Embryonic facial prominence (tissue), 1 donor: ENCODE measurements at regions not wholly inside any gene's neighbourhood (a gene's known extent, or its start where the extent isn't known, plus 50 kb on each side); places are given as distances from the start of the nearest gene placed in this dataset.

Source experiments
- DNase-seq: peaks from one replicate; pipeline ENCODE4 v3.0.0-alpha.2; 2016; ENCODE audit errors: extremely low spot score

GRCh38 chr14:97350894-97351731, 553.9 kb downstream of the VRK1 start:
- no peak for DNase-seq

GRCh38 chr14:97353102-97353501, 555.9 kb downstream of the VRK1 start:
- no peak for DNase-seq

DNA sequence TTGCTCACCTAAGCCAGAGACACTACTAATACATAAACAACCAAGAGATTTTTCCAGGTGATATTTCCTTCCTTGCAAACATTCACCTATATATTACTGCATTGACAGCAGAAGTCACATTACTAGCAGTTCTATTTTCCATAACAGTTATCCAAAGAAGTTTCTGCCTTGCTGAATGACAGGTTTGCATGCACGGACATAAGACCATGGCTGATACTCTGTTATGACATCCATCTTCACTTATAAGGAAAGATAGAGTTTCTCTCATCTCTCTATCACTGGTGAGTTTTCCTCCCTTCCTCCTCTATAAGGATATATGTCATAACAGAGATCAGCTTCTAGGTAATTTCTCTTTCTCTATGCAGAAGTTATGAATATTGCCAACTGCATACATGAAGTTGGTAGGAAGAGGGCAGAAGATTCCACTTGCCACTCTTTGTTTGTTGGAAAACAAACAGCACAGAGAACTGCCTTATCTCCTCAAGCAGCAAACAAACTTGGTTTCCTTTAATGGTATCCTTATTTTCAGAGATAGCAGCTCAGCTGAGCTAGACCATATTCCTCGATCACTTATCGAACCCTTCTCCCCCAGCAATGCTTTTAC, 557.0 kb downstream of the VRK1 start:
- no peak for DNase-seq

- no peak for DNase-seq
These were observed 562.2 kb downstream of the VRK1 start for GRCh38 chr14:97359341-97359740.

DNA sequence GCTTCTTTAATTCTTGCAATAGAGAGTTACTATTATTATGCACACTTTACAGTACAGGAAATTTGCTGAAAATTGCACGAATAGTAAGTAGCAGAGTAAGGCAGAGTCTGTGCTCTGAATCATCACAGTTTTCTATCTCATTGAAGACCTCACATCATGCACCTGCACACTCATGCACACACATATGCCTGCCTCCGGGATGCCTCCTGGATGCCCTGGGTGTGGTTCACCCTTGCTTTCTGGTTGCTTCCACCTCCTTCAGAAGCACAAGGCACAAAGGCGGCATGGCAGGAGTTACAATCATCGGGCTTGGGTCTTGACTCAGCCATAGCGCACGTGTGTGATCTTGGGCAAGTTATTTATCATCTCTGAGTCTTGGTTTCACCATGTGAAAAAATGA, 564.0 kb downstream of the VRK1 start:
- DNase-seq = no peak

GRCh38 chr14:97361958-97362357, 564.8 kb downstream of the VRK1 start:
- DNase-seq = no peak

- DNase-seq = no peak
These were observed 569.2 kb downstream of the VRK1 start for GRCh38 chr14:97366400-97366799.

DNA sequence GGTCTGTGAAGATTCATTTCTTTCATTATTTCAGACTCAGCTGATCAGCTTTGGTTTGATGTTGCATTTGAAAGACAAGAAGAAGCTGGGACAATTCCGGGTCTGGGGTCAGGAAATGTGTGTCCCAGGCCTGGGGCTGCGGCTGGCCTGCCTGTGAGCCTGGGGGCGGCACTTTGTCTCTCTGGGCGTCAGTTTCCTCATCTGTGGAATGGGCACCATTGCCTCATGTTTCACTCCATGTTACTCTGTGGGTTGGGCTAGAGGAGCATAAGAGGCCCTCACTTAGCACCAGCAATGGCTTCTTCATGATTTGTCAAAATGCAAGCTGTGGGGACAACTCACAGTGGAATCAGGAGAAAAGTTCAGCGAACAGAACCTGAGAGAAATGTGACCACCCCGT, 570.1 kb downstream of the VRK1 start:
- DNase-seq = no peak

GRCh38 chr14:97368049-97368448, 570.9 kb downstream of the VRK1 start:
- DNase-seq = no peak

- DNase-seq = no peak
These were observed 571.9 kb downstream of the VRK1 start for GRCh38 chr14:97368900-97369564.

GRCh38 chr14:97369901-97370300, 572.7 kb downstream of the VRK1 start:
- no peak for DNase-seq

- DNase-seq = no peak
These were observed 579.1 kb downstream of the VRK1 start for GRCh38 chr14:97376310-97376709.

- DNase-seq = no peak
These were observed 580.4 kb downstream of the VRK1 start for GRCh38 chr14:97377550-97377949.

- DNase-seq = no peak
These were observed 581.9 kb downstream of the VRK1 start for GRCh38 chr14:97379091-97379531.

- DNase-seq = no peak
These were observed 583.4 kb downstream of the VRK1 start for GRCh38 chr14:97380539-97380941.

GRCh38 chr14:97381309-97381708, 584.1 kb downstream of the VRK1 start:
- DNase-seq = no peak

- no peak for DNase-seq
These were observed 585.5 kb downstream of the VRK1 start for GRCh38 chr14:97382616-97383226.

DNA sequence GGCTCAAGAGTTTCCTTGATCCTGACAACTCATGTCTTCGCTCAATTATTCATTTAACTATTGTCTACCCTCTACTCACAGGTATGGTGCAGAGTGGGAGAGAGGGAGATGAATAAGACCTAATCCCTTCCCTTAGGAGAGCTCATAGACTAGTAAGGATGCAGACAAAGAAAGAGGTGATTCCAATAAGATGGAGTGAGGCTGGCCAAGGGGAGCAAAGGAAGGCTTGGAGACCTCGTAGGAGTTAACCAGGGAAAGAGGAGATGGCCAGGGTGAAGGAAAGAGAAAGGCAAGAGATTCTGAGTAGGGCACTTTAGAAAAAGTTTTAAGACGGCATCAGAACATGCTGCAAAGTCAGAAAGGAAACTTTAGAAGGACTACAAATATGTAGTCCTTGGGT, 588.5 kb downstream of the VRK1 start:
- DNase-seq = no peak

DNA sequence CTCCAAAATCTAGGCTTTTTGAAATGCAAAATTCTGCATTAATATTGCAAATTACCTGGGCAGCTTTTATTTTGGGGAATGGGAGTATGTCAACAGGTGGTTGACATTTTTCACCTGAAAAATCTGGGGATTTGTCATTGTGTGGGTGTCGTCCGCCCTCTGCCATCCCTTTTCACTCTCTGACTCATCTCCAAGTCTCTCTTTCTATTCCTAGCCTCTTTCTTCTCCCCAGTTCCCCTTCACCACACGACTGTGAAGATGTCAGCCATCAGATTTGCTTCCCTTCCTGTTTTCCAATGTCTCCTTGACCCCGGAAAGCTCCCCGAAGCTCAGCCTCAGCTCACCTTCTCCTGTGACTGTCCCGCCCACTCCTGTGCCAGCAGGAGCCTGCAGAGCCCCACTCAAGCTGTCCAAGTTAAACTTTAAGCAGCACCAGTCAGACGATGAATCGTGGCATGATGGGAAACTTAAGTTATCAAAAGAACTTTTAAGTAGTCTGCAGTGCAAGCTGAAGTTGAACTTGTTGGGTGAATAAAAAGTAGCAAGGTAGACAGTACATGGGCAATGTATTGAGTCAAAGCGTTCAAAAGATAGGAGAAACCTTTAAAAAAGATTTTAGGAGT, 590.2 kb downstream of the VRK1 start:
- no peak for DNase-seq

DNA sequence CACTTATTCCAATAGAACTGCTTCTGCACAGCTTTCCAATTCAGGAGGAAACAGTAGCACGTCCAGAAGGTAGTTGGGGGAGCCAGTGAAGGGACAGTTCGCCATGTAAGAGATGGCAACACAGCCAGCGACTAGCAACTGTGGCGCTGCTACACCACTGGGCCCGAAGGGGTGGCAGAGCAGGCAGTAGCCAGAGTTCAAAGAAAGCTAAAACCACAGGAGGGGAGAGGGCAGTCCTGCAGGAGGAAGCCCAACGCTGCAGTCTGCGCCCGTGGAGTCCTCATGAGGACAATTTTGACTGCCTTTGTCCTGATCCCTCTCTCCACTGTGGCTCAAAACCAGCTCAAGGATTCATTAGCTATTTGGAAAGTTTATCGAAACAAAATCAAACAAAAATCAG, 591.2 kb downstream of the VRK1 start:
- no peak for DNase-seq

DNA sequence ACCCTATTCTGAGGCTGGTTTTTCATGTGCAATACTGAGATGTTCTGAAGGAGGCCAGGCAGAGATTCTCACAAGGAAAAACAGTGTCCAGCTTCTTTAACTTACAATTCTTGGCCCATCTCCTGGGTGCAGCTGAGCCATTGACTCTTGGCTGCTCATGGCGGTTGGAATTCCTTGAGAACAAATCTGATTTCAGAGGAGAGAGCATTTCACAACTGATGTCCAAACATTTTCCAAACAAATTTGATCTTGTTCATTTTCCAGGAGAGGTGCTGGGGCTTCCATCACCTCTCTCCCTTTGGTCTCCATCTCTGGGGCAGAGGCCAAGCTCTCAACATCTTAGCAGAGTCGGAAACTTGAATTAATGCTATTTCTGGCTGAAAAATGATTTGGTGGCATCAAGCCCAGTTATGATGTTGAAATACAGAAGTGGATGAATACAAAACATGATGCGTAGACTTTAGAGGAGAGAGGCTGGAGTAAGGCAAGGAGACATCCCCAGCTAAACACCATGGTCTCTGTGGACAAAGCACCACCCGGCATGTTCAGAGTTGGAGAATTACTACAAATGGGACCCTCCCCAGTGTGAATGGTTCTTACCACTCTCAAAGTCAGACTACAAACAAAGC, 593.0 kb downstream of the VRK1 start:
- DNase-seq = no peak

- no peak for DNase-seq
These were observed 596.1 kb downstream of the VRK1 start for GRCh38 chr14:97393244-97393643.
